ENCODE measurements at regions not wholly inside any gene's neighbourhood (a gene's known extent, or its start where the extent isn't known, plus 50 kb on each side); places are given as distances from the start of the nearest gene placed in this dataset.

DNA sequence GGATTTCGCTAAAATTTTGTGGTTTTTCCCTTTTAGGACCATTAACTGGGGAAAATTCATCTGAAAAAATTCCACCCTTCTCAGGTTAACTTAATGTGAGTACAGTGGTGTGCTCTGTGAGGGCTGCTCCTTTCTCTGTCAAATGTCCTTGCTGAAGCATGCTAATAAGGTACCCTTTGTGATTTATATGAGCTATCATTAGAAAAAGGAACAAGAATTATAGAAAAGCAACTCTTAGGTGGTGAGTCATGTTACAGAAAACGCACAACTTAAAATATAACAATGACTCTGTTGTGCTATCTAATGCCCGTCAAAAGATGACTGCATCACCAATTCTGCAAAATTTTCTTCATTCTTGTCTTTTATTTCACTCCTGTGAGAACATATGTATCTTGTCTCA, 162.0 kb upstream of the MAGI2 start:
- no peak for TF ChIP-seq GATA2 (IDR thresholded peaks at IDR 0.05; ENCODE audit: low read depth, low read length)
- TF ChIP-seq GATA3 (IDR thresholded peaks at IDR 0.05; ENCODE audit: low read depth, low read length), result no peak

Measured in SH-SY5Y (cell line).